Cardiac septum (tissue), 1 donor: ENCODE measurements at regions not wholly inside any gene's neighbourhood (a gene's known extent, or its start where the extent isn't known, plus 50 kb on each side); places are given as distances from the start of the nearest gene placed in this dataset.

Experiments used
- DNase-seq: peaks from one replicate; pipeline ENCODE4 v3.0.0-alpha.2; 2020; ENCODE audit warnings: low spot score
- intact Hi-C: fragments of 100-400 bp; cut with DNase I; formaldehyde crosslinking; loops from one replicate; pipeline ENCODE4 v1.14.0; 2022
- donor health status: DM: no; HTN: no; CAD: no.

DNA sequence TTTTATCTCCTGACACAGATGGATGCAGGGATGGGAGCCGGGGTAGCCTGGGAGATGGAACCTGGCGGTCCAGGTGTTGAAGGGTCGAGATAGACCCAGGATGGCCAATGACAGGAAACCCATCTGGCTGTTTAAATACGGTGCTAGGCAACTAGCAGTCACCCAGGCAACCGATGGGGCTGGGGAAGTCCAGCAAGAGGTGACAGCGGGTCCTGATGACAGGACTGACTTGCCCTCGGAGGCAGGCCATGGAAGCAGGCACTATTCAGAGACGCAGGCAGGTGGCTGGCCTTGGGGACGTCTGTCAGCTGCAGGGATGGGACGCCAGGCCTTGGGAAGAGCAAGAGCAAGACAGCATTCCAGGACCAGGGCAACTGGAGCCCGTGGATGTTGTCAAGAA, 135.4 kb upstream of the RALGAPA2 start:
- intact Hi-C loops: no loop called here
- no peak for DNase-seq

- DNase-seq: no peak
- intact Hi-C loops: no loop called here
Measured at GRCh38 chr20:20843982-20844381, 131.5 kb upstream of the RALGAPA2 start.

GRCh38 chr20:20839771-20840170, 127.3 kb upstream of the RALGAPA2 start:
- intact Hi-C loops: no loop called here
- no peak for DNase-seq

DNA sequence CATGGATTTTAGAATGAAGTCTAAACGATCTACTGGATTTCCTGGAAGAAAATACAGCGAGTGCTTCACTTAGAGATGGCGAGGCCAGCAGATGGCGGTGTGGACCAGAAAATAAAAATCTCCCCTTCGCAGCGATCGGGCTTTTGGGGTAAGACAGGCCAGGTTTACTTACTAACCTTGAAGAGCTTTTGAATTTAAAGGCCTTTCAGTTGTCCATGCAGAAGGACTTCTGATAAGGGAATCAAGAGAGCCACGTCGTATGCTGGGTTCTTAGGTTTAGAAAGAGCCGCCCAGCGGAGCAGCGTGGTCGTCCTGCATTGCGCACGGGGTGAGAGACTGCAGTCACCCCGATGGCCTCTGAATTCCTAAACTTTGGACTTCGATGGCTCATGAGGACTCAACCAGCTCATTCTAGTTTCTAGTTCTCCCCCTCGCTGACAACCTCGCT, 125.2 kb upstream of the RALGAPA2 start:
- intact Hi-C loops: loop anchor here (2.0 kb wide), 1 partner anchor 667 kb away; no protein-coding TSS in a partner anchor

GRCh38 chr20:20836836-20837235, 124.4 kb upstream of the RALGAPA2 start:
- intact Hi-C loops: loop anchor here (2.0 kb wide), 1 partner anchor 668 kb away; no protein-coding TSS in a partner anchor
- DNase-seq: no peak

More for the DNA sequence above, 125.2 kb upstream of the RALGAPA2 start:
- DNase-seq: no peak

GRCh38 chr20:20835897-20836296, 123.5 kb upstream of the RALGAPA2 start:
- DNase-seq: no peak
- intact Hi-C loops: loop anchor here (2.0 kb wide), 1 partner anchor 669 kb away; no protein-coding TSS in a partner anchor

GRCh38 chr20:20834008-20834407, 121.6 kb upstream of the RALGAPA2 start:
- no peak for DNase-seq
- intact Hi-C loops: no loop called here

DNA sequence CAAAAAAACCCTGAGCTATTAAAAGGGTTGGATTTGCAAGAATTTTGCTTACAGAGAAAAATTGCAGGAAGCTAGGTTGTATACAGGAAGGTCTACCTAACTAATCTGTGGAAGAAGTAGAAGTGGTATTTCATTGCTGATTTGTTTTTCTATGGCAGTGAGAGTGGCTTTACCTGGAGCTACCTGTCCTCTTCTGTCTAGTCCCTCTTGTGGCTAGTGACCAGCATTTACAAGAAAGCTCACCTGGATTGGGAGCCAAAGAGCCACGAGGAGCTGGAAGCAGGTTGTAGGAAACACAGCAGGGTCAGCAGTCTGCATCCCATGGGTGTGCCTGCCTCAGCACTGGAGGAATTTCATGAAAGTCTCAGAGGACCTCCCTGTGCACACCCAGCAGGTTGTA, 120.3 kb upstream of the RALGAPA2 start:
- DNase-seq: no peak
- intact Hi-C loops: no loop called here

DNA sequence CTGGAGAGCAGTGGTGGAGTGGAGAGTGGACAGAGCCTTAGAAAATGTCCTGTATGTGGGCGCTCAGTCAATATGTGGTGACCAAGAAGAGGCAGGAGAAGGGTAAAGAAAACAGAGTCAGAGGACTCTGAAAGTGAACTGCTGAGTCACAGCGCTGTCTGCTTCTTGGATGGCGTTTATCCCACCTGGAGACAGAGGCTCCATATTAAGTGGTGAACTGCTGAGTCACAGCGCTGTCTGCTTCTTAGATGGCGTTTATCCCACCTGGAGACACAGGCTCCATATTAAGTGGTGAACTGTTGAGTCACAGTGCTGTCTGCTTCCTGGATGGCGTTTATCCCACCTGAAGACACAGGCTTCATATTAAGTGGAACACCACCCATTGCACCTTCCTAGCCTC, 119.3 kb upstream of the RALGAPA2 start:
- no peak for DNase-seq
- intact Hi-C loops: no loop called here

DNA sequence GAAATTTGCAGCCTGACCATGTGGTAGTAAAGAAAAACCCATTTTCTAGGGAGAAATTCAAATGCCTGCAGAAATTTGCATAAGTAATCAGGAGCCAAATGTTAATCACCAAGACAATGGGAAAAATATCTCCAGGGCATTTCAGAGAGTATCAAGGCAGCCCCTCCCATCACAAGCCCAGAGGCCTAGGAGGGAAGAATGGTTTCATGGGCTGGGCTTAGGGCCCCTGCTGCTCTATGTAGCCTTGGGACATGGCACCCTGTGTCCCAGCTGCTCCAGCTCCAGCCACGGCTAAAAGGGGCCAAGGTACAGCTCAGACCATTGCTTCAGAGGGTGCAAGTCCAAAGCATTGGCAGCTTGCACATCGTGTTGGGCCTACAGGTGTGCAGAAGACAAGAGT, 117.2 kb upstream of the RALGAPA2 start:
- DNase-seq: no peak
- intact Hi-C loops: loop anchor here (10.0 kb wide), 1 partner anchor 235 kb away; no protein-coding TSS in a partner anchor

- no peak for DNase-seq
- intact Hi-C loops: loop anchor here (10.0 kb wide), 1 partner anchor 233 kb away; no protein-coding TSS in a partner anchor
Measured at GRCh38 chr20:20827992-20828597, 115.7 kb upstream of the RALGAPA2 start.

DNA sequence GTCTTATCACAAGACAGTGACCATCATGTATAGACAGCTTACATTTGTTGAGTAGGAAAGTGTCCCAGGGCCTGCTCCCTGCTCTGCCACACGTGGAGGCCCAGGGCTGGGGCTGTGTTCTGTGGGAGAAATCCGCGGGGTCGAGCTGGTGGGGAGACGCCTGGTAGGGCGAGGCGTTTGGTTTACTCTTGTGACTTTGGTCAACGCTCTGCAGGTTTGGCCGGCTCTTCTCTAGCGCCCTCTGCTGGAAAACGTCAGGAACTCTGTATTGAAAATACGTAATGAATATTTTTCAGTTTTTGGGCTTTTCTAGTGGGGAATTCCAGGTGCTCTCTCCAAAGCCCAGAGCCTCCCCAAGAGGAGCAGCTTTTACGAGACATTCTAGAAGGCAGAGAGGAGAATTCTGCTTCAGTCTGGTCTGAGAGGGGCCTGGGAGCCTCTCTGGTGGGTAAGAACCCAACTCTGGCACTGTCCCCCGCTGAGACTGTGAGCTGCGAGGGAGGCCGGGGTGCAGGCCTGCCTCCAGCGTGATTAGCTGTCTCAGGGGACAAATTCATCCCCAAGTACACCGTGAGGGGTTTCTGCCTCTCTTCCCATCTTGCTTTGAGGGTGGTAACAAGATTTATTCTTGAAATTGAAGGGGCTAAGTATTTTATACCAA, 112.6 kb upstream of the RALGAPA2 start:
- intact Hi-C loops: loop anchor here (2.0 to 10.0 kb wide), 2 partner anchors 160 to 230 kb away; no protein-coding TSS in a partner anchor
- DNase-seq: peak; percentile 84

GRCh38 chr20:20823476-20823881, 111.0 kb upstream of the RALGAPA2 start:
- intact Hi-C loops: loop anchor here (10.0 kb wide), 1 partner anchor 229 kb away; no protein-coding TSS in a partner anchor
- no peak for DNase-seq

DNA sequence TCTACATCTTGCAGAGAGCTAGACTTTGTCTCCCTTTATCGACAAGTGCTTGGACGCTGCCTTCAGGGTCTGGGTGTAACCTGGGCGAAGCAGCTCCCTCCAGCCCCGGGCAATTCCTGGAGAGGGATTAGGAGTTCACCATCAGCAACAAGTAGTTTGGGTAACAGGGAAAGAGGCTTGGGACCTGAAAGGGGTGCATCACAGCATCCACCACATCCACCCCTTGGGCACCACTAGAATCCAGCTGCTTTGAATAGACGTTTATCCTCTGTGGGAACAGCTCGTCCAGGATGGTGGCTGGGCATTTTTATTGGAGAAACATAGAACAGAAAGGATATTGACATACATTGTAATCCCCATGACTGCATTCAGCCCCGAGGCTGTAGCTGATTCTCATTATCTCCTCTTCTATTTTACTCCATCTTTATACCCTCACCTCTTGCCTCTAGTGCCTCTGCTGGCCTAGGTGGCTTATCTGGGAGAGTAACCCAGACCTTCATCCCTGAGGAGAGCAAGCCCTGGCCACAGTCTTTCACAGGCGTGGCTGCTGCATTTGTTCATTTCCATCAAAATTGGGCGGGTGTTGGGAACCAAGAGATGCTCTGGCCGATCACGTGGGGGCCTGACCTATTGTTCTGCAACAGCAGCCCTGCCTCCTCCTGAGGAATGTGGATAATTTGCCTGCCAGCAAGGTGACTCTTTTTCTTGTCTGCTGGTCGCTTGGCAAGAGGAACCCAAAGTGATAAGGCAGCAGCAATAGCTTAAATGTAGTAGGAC, 109.2 kb upstream of the RALGAPA2 start:
- intact Hi-C loops: loop anchor here (10.0 kb wide), 1 partner anchor 227 kb away; no protein-coding TSS in a partner anchor
- DNase-seq: no peak

GRCh38 chr20:20820785-20821483, 108.5 kb upstream of the RALGAPA2 start:
- no peak for DNase-seq
- intact Hi-C loops: loop anchor here (10.0 kb wide), 1 partner anchor 226 kb away; no protein-coding TSS in a partner anchor

DNA sequence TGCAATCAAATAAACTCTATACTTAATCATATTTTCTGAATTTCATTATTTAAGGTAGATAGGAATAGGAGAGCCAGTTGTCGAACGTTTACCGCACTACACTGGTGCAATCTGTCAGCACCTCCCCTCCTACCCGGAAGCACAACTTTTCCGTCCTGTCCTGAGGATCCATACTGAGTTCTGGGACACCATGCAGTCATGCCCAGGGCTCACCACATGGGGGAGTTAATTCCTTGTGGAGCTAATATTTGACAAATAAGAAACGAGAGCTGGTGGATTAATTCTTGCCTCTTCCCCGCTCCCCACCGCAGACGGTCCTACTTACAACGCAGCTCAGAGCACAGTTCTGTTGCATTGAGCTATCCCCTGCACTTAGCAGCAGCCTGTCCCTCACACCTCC, 107.7 kb upstream of the RALGAPA2 start:
- intact Hi-C loops: loop anchor here (10.0 kb wide), 1 partner anchor 225 kb away; no protein-coding TSS in a partner anchor
- DNase-seq: no peak

DNA sequence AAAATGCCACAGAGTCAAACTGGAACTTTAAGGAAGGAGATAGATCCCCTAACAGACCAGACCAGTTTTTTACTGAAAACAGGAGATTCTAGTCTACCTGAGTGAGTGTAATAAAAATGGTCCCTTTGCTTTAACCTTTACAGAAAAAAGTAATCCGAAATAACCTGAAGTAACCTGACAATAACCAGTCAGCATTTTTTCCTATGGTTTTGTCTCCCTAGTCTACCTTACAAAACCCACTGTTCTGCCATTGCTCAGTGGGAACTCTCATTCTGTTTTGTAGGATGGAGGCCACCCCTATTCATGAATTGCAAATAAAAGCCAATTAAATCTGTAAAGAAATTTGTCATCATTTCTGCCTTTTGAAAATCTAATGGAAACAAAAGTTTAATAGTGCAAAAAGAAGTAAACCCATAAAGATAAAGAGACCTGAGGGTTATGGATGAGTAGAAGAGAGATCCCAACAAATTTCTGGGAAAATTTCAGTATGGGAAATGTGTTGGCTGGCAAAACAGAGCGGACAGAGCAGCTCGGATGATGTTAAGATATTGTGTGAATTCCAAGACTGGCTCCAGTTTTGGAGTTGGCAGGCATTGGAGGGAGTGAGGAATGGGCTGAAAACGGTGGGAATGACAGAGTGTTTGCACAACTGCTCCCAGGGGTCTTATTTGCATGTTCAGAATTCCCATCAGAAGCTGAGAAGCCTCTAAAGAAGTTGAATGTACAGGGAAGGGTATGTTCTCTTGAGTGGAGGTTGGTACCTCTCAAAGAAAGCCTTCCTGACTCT, 104.7 kb upstream of the RALGAPA2 start:
- intact Hi-C loops: no loop called here
- DNase-seq: no peak

GRCh38 chr20:20815711-20816455, 103.4 kb upstream of the RALGAPA2 start:
- no peak for DNase-seq
- intact Hi-C loops: no loop called here
